Mammary epithelial cell (primary cell): ENCODE measurements at regions not wholly inside any gene's neighbourhood (a gene's known extent, or its start where the extent isn't known, plus 50 kb on each side); places are given as distances from the start of the nearest gene placed in this dataset.

Experiments
- CTCF ChIP-seq, 2 donors: IDR thresholded peaks in 1 of 2; conservative IDR thresholded peaks in 1 of 2; 2 replicates each; pipeline ENCODE4 v1.5.1; 2011 to 2012; ENCODE audit warnings: inconsistent platforms in 2 of 2, low read length in 2 of 2, mild to moderate bottlenecking in 2 of 2, control low read depth in 1 of 2, low read depth in 1 of 2; ENCODE audit not compliant: insufficient read depth in 1 of 2; ENCODE audit errors: extremely low read depth in 1 of 2
- EZH2 ChIP-seq: IDR thresholded peaks from 2 replicates; pipeline ENCODE4 v1.6.1; 2012; ENCODE audit warnings: low read length, inconsistent platforms, borderline replicate concordance

GRCh38 chr6:119832411-119832810 is 482.9 kb upstream of the MAN1A1 start:
- TF ChIP-seq CTCF (conservative IDR thresholded peaks at IDR 0.05 in 1 of 2, IDR thresholded peaks at IDR 0.05 in 1 of 2; ENCODE audit: extremely low read depth in 1 of 2, insufficient read depth in 1 of 2, low read depth in 1 of 2, low read length in 2 of 2), result no peak
- TF ChIP-seq EZH2, result no peak
